ENCODE measurements at regions not wholly inside any gene's neighbourhood (a gene's known extent, or its start where the extent isn't known, plus 50 kb on each side); places are given as distances from the start of the nearest gene placed in this dataset.
"Not testable (repeated sequence)": the region's sequence is repeated elsewhere in the genome, so short reads cannot be mapped to it uniquely, and the experiment has no call there.

- no peak for DNase-seq
Observed at GRCh38 chr13:71067165-71067815, 799.7 kb downstream of the DACH1 start.

- no peak for DNase-seq
Observed at GRCh38 chr13:71056581-71056980, 810.4 kb downstream of the DACH1 start.

GRCh38 chr13:71055644-71056043 is 811.4 kb downstream of the DACH1 start:
- DNase-seq, result no peak

DNA sequence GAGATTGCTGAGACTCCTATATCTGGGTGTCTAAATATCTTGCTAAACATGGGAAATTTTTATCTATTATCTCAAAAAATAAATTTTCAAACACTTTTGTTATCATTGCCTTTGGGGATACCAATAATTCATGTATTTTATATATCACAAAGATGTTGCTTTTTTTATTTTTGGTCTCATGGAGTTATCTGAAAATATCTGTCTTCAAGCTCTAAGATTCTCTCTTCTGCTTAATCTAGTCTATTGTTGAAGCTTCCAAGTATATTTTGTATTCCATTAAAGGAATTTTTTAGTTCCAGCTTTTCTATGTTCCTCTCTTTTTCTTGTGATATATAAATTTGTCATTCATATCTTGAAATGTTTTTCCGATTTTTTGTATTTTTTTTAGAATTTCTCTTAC is 812.0 kb downstream of the DACH1 start:
- no peak for DNase-seq

- no peak for DNase-seq
Observed at GRCh38 chr13:71054358-71054757, 812.6 kb downstream of the DACH1 start.

GRCh38 chr13:71051573-71051972 is 815.4 kb downstream of the DACH1 start:
- DNase-seq, result no peak

- no peak for DNase-seq
Observed at GRCh38 chr13:71046360-71047079, 820.5 kb downstream of the DACH1 start.

DNA sequence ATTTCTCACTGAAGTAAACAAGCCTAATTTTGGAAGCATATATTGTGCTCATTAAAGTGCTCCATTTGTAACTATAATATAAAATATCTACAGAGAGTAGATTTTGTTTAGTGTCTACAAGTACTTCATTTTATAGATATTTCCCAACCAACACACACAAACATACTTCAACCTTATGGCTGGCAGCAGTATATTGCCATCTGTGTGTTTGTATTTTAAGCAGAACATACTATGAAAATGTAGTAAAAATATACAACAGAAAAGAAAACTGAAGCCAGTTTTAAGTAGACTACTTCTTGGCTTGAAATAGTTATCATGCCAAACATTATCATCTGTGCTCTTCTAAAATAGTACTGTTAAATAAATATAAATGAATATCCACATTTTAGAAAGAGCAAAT is 821.9 kb downstream of the DACH1 start:
- DNase-seq, result no peak

GRCh38 chr13:71039440-71039839 is 827.6 kb downstream of the DACH1 start:
- no peak for DNase-seq

GRCh38 chr13:71034018-71034417 is 833.0 kb downstream of the DACH1 start:
- no peak for DNase-seq

GRCh38 chr13:71033026-71033425 is 834.0 kb downstream of the DACH1 start:
- no peak for DNase-seq

GRCh38 chr13:71030784-71031183 is 836.2 kb downstream of the DACH1 start:
- DNase-seq, result no peak

- DNase-seq, result no peak
Observed at GRCh38 chr13:71028884-71029283, 838.1 kb downstream of the DACH1 start.

DNA sequence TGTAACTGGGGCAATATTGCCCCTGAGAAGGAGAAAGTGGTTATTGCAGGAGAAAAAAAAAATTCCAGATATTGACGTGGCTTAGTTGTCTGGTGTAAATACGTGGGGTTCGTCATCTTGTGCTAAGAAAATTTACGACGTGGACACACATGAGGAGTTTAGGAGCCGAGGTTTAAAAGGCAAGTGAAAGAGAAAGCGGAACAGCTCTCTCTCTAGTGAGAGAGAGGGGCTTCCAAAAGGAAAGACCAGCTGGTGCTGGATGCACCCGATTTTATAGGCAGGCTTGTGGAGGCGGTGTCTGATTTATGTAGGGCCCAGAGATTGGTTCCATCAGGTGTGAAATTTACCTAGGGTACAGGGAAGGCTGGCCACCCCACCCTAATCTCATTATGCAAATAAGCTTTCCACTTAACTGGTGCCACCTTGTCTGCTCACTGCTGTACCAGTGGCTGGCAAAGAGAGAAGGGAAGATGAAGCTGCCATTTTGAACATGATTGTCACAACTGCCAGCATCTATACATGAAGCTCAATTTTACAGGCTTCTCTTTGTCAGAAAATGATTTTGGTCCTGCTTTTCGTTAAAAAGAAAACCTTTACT is 845.1 kb downstream of the DACH1 start:
- DNase-seq, result no peak

DNA sequence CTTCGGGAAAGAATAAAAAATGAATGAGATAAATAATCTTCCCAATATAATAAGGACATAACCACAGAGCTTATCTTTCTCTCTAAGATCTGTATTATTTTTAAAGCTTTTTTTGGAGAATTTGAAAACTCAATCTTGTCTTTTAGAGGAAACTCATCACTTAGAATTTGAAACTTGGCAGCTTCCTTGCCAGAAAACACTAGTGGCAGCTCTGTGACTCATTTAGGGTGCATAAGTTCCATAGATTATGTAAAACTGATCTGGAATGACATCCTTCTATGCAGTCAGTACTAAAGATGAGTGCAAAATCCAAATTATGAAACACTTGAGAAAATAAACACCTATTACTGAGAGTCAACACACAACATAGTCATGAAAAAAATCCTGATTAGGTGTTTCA is 848.0 kb downstream of the DACH1 start:
- no peak for DNase-seq

DNA sequence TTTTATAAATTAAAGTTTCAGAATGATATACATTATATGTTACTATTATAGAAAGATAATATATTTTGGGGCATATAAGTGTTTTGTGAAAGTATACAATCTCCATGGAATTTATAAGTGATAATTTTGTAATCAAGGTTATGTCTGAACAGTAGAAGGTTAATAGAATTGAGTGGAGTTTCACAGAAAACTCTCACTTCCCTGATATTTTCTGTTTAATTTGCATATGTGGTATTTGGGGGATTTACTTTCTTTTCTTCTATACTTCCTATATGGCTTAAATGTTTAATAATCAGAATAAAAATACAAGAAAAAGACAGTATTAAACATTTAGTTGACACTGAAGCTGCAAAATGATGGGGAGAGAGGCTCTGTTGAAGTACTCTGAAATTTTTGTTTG is 848.5 kb downstream of the DACH1 start:
- DNase-seq, result no peak

- no peak for DNase-seq
Observed at GRCh38 chr13:71017607-71018006, 849.4 kb downstream of the DACH1 start.

- no peak for DNase-seq
Observed at GRCh38 chr13:71015516-71015915, 851.5 kb downstream of the DACH1 start.

DNA sequence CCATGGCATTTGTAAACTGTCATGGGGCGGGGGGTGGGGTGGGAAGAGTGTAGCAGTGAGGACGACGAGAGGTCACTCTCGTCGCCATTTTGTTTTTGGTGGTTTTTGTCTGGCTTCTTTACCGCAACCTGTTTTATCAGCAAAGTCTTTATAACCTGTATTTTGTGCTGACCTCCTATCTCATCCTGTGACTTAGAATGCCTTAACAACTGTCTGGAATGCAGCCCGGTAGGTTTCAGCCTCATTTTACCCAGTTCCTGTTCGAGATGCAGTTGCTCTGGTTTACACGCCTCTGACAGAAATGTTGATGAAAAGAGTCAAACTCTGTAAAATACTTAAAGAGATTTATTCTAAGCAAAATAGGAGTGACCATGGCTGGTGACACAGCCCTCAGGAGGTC is 852.0 kb downstream of the DACH1 start:
- no peak for DNase-seq

GRCh38 chr13:71005919-71006318 is 861.1 kb downstream of the DACH1 start:
- no peak for DNase-seq

DNA sequence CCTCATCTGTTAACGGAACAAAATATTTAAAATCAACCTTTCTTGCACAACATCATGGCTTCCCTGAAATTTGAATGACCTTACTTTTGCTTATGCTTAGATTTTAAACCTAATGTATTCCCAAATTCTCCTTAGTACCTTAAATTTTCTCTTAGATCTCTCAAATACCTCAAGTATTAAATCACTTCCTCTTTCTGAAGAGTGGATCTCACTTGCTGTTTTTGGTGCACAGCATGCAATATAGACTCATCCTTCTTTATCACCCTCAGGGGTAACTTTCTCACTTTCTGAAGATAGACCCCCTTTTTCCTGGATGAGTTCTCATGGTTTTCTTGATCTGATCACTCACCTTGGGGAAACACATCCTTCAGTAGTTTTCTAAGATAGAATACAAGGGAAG is 871.7 kb downstream of the DACH1 start:
- DNase-seq, result no peak

DNA sequence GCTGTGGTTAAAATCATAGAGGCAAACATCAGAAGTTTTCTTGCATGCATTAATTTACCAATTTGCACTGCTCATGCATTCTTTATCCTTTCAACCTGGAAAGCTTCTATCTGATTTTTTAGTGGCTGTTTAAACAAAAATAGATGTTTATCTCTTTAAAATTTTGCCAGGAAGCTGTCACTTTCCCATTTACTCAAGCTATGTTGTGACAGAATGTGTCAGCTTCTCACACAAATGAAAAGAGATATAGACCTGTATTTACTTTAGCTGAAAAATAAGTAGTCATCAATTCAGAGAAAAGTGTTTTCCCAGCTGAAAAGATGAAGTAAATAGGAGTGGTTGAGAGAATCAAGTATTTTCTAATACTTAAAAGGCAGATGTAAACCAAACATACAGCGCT is 872.8 kb downstream of the DACH1 start:
- no peak for DNase-seq

DNA sequence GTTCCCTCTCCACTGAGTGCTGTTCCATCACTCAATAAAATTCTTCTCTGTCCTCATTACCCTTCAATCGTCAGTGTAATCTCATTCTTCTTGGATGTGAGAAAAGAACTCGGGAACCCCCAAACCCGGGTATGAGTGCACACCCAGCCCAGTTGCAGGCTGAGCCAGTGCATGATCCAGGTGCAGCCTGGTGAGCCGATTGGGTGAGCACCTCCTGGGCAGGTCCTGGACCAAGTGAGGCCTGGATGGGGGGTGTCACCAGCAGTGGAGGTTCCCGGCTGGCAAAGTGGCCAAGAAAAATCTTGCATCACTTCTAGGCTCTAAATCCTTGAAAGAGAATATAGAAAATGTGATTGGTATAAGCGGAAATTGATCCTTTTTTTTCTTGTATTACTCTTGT is 878.8 kb upstream of the KLHL1 start:
- no peak for DNase-seq

DNA sequence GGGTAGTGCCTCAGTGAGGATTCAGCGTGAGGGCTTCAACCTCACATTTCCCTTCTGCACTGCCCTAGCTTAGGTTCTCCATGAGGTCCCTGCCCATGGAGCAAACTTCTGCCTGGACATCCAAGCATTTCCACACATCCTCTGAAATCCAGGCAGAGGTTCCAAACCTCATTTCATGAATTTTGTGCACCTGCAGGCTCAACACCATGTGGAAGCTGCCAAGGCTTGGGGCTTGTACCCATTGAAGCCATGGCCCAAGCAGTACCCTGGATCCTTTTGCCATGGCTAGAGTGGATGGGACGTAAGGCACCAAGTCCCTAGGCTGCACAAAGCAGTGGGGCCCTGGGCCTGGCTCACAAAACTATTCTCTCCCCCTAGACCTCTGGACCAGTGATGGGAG is 877.1 kb upstream of the KLHL1 start:
- no peak for DNase-seq

DNA sequence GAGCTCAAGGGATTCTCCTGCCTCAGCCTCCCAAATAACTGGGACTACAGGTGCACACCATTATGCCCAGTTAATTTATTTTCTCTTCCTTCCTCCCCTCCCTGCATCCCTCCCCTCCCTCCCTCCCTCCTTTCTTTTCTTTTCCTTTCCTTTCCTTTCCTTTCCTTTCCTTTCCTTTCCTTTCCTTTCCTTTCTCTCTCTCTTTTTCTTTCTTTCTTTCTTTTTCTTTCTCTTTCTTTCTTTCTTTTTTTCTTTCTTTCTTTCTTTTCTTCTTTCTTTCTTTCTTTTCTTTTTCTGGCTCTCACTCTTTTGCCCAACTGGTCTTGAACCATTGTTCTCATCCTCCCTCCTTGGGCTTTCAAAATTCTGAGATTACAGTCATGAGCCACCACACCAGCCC is 873.0 kb upstream of the KLHL1 start:
- DNase-seq, result not testable (repeated sequence)

Measured in MV-4-11 (cell line).